GM12878 (cell line): ENCODE measurements at regions not wholly inside any gene's neighbourhood (a gene's known extent, or its start where the extent isn't known, plus 50 kb on each side); places are given as distances from the start of the nearest gene placed in this dataset.

ENCODE experiments used
- ATAC-seq: fragments of 200-7000 bp; cut with Tn5 transposase; 3 replicates; pipeline ENCODE4 v1.9.1; 2020; ENCODE audit warnings: mild to moderate bottlenecking, moderate library complexity
- BruUV-seq: library from RNA; stranded (reverse); fragments of 400-500 nt; replicated peaks from 2 replicates; lab custom pipeline; 2021; lab: Mats Ljungman, UMichigan
- CTCF ChIA-PET: fragments of 300-600 bp; sonication (Branson Sonifier 250); formaldehyde crosslinking; extraction: SDS; loops from one replicate; lab custom pipeline; 2021; ENCODE audit warnings: inconsistent platforms; lab: Yijun Ruan, JAX
- POLR2A ChIA-PET: fragments of 350-600 bp; formaldehyde crosslinking; extraction: SDS; loops from one replicate; lab custom pipeline; 2021; ENCODE audit warnings: inconsistent platforms; lab: Charles Lee
- RAD21 ChIA-PET: fragments of 300-600 bp; sonication (Branson Sonifier 250); formaldehyde crosslinking; loops from one replicate; lab custom pipeline; 2023; ENCODE audit warnings: antibody characterized with exemption; ENCODE audit not compliant: unreplicated experiment; lab: Charles Lee
- SMC1A ChIA-PET: fragments of 300-600 bp; sonication (Branson Sonifier 250); formaldehyde crosslinking; loops from one replicate; lab custom pipeline; 2023; ENCODE audit not compliant: unreplicated experiment, uncharacterized antibody; lab: Charles Lee
- DNase-seq: peaks from one replicate; pipeline ENCODE4 v3.0.0-alpha.2; 2011; ENCODE audit warnings: low read depth, low spot score
- FAIRE-seq: peaks from 3 replicates; lab custom pipeline; 2011; peaks lifted over from hg19 to GRCh38; lab: Jason Lieb, UNC
- H2AFZ ChIP-seq: 2 replicates; pipeline ENCODE4 v1.6.0; 2011; ENCODE audit warnings: low read depth, low read length, control low read depth; ENCODE audit not compliant: control insufficient read depth
- H3K27ac ChIP-seq: 2 replicates; pipeline ENCODE4 v1.5.1; 2011; ENCODE audit warnings: control low read depth; ENCODE audit not compliant: control insufficient read depth, insufficient read depth
- H3K27me3 ChIP-seq, 2 experiments: replicated peaks in 1 of 2; 2 replicates each; pipeline versions ENCODE4 v1.6.0 to v1.6.1; 2011; ENCODE audit warnings: low read length in 1 of 2; ENCODE audit not compliant: control insufficient read depth in 2 of 2, insufficient read depth in 2 of 2
- H3K36me3 ChIP-seq, 2 experiments: 2 replicates each; pipeline ENCODE4 v1.5.1; 2011; ENCODE audit warnings: low read length in 1 of 2; ENCODE audit not compliant: control insufficient read depth in 2 of 2, insufficient read depth in 2 of 2
- H3K4me1 ChIP-seq: 2 replicates; pipeline ENCODE4 v1.6.1; 2011; ENCODE audit warnings: mild to moderate bottlenecking, low read length, moderate library complexity, mixed read lengths; ENCODE audit not compliant: control insufficient read depth, insufficient read depth
- H3K4me2 ChIP-seq: 2 replicates; pipeline ENCODE4 v1.6.0; 2011; ENCODE audit warnings: control low read depth; ENCODE audit not compliant: control insufficient read depth, insufficient read depth
- H3K4me3 ChIP-seq: fragments of 200-600 bp; sonication (generic); 2 replicates; pipeline ENCODE4 v1.5.1; 2016
- H3K79me2 ChIP-seq: 2 replicates; pipeline ENCODE4 v1.6.0; 2011; ENCODE audit warnings: low read length; ENCODE audit not compliant: control insufficient read depth, insufficient read depth
- H3K9ac ChIP-seq: 2 replicates; pipeline ENCODE4 v1.8.0; 2011; ENCODE audit warnings: low read length, control low read depth, mixed read lengths; ENCODE audit not compliant: control insufficient read depth, insufficient read depth
- H3K9me3 ChIP-seq: replicated peaks from 3 replicates; pipeline ENCODE4 v1.5.1; 2011; ENCODE audit warnings: mild to moderate bottlenecking, low read length; ENCODE audit not compliant: control insufficient read depth, insufficient read depth
- H4K20me1 ChIP-seq: 2 replicates; pipeline ENCODE4 v1.6.0; 2011; ENCODE audit not compliant: control insufficient read depth, insufficient read depth
- ATF7 ChIP-seq: fragments of 450-650 bp; IDR thresholded peaks from 2 replicates; pipeline ENCODE4 v1.6.1; 2016; ENCODE audit warnings: low read depth, mild to moderate bottlenecking
- CEBPB ChIP-seq, 2 experiments: fragments of 150-350 bp in 1 of 2; IDR thresholded peaks; 2 replicates each; pipeline ENCODE4 v1.6.1; 2012 to 2014; ENCODE audit warnings: low read depth in 2 of 2, low read length in 2 of 2, borderline replicate concordance in 1 of 2, inconsistent platforms in 1 of 2
- EED ChIP-seq: sonication (generic); IDR thresholded peaks from 2 replicates; pipeline ENCODE4 v1.6.1; 2016; ENCODE audit warnings: antibody characterized with exemption, low read depth
- HDAC2 ChIP-seq: fragments of 200-600 bp; sonication (generic); IDR thresholded peaks from 2 replicates; pipeline ENCODE4 v1.6.1; 2017
- MYB ChIP-seq: fragments of 150-350 bp; IDR thresholded peaks from 2 replicates; pipeline ENCODE4 v1.6.1; 2014; ENCODE audit warnings: mild to moderate bottlenecking, low read depth, low read length, borderline replicate concordance
- NRF1 ChIP-seq: conservative IDR thresholded peaks from 2 replicates; pipeline ENCODE4 v1.6.1; 2011; ENCODE audit warnings: mild to moderate bottlenecking, low read depth, low read length, improper control_type of control experiment
- RFX5 ChIP-seq: IDR thresholded peaks from 2 replicates; pipeline ENCODE4 v1.6.1; 2011; ENCODE audit warnings: low read depth, low read length, improper control_type of control experiment
- SIX5 ChIP-seq: IDR thresholded peaks from 2 replicates; pipeline ENCODE4 v1.6.1; 2011; ENCODE audit warnings: mild to moderate bottlenecking, low read depth, low read length, moderate library complexity; ENCODE audit not compliant: severe bottlenecking
- SMARCA5 ChIP-seq: fragments of 450-650 bp; IDR thresholded peaks from 2 replicates; pipeline ENCODE4 v1.6.1; 2017; ENCODE audit warnings: mild to moderate bottlenecking
- WGBS: methylation state at CpG from one replicate; pipeline ENCODE4 v1.1.6; 2016; ENCODE audit warnings: low lambda C conversion rate; ENCODE audit not compliant: insufficient replicate concordance, insufficient coverage; ENCODE audit errors: missing lambda C conversion rate; 5-methylcytosine and 5-hydroxymethylcytosine counted together
- in situ Hi-C: fragments of 300-500 bp; cut with MboI; formaldehyde crosslinking; loops from 9 replicates; pipeline ENCODE4 v1.14.3; 2018; ENCODE audit warnings: mixed read lengths
- intact Hi-C: fragments of 100-400 bp; cut with micrococcal nuclease; formaldehyde crosslinking; loops from one replicate; pipeline ENCODE4 v1.14.2; 2022; ENCODE audit not compliant: unreplicated experiment
- TF ChIP-seq, protein P1 (sequence below): IDR thresholded peaks from 2 replicates; pipeline ENCODE4 v1.6.1; 2011; ENCODE audit warnings: mild to moderate bottlenecking, low read depth, low read length, moderate library complexity; ENCODE audit not compliant: insufficient replicate concordance
- TF ChIP-seq, protein P2 (sequence below): fragments of 450-650 bp; IDR thresholded peaks from 2 replicates; pipeline ENCODE4 v1.6.1; 2018; ENCODE audit warnings: borderline replicate concordance, mild to moderate bottlenecking; ENCODE audit not compliant: partially characterized antibody
- TF ChIP-seq, protein P3 (sequence below): fragments of 450-650 bp; IDR thresholded peaks from 2 replicates; pipeline ENCODE4 v1.6.1; 2016; ENCODE audit warnings: mild to moderate bottlenecking

DNA sequence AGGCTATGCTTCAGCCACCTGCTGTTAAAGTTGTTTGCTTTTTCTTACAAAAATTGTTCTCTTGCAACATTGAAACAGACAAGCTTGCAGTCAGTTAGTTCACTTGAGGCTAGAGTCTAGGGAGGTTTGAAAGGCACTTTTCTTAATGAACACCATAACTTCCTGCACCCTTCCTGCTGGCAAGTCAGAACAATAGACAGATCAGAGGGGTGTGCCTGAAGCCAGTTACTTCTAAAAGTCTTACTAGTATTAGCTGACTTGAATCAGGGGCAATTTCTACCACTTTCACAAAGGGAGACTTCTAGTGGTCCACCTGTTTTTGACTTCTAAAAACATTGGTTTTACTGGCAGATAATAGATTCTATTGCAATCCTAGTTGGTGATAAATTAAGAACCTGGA is 367.4 kb upstream of the CDH20 start:
- no TSS peak for BruUV-seq
- Histone ChIP-seq H3K9ac (no peak overlapping the region), H3K79me2 (no peaks in the 10 kb centered on the region), H3K27me3 (no peaks in the 10 kb centered on the region), H3K36me3 (no peaks in the 10 kb centered on the region), H3K27ac (no peak overlapping the region), H2AFZ (no peak overlapping the region), H3K9me3 (no peaks in the 10 kb centered on the region), H3K4me1 (no peaks in the 10 kb centered on the region), H4K20me1 (no peaks in the 10 kb centered on the region), H3K4me2 (no peak overlapping the region), H3K4me3 (no peak overlapping the region)
- intact Hi-C loops = no loop called here
- ChIA-PET POLR2A (no interaction called here), RAD21 (no interaction called here), SMC1A (no interaction called here), CTCF (no interaction called here)
- FAIRE-seq (no peak), ATAC-seq (no peak), DNase-seq (no peak)
- TF ChIP-seq ATF7 = no peak
- in situ Hi-C loops = no loop called here

DNA sequence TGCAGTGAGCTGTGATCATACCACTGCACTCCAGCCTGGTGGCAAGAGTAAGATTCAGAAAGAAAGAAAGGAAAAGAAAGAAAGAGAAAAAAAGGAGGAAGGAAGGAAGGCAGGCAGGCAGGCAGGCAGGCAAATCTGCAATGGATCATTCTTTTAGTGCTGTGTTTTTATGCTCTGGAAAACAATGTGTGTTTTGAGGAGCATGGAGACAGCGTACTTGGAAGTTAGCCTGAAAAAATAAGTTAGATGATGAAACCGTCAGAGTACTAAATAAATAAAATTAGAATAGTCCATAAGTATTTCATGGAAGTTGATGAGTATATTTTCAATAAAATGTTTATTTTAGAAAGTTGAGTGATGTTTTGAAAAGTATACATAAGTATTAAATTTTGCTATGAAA is 366.4 kb upstream of the CDH20 start:
- RAD21 ChIA-PET = no interaction called here
- in situ Hi-C loops = no loop called here
- TF ChIP-seq, protein P1, sequence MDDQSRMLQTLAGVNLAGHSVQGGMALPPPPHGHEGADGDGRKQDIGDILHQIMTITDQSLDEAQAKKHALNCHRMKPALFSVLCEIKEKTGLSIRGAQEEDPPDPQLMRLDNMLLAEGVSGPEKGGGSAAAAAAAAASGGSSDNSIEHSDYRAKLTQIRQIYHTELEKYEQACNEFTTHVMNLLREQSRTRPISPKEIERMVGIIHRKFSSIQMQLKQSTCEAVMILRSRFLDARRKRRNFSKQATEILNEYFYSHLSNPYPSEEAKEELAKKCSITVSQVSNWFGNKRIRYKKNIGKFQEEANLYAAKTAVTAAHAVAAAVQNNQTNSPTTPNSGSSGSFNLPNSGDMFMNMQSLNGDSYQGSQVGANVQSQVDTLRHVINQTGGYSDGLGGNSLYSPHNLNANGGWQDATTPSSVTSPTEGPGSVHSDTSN = no peak
- TF ChIP-seq, protein P2, sequence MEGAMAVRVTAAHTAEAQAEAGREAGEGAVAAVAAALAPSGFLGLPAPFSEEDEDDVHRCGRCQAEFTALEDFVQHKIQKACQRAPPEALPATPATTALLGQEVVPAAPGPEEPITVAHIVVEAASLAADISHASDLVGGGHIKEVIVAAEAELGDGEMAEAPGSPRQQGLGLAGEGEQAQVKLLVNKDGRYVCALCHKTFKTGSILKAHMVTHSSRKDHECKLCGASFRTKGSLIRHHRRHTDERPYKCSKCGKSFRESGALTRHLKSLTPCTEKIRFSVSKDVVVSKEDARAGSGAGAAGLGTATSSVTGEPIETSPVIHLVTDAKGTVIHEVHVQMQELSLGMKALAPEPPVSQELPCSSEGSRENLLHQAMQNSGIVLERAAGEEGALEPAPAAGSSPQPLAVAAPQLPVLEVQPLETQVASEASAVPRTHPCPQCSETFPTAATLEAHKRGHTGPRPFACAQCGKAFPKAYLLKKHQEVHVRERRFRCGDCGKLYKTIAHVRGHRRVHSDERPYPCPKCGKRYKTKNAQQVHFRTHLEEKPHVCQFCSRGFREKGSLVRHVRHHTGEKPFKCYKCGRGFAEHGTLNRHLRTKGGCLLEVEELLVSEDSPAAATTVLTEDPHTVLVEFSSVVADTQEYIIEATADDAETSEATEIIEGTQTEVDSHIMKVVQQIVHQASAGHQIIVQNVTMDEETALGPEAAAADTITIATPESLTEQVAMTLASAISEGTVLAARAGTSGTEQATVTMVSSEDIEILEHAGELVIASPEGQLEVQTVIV = no peak
- TF ChIP-seq ATF7 (no peak), RFX5 (no peak), SMARCA5 (no peak), EED (no peak), NRF1 (no peak), SIX5 (no peak), CEBPB (IDR thresholded peaks at IDR 0.05; ENCODE audit: borderline replicate concordance in 1 of 2, low read depth in 2 of 2, low read length in 2 of 2) (no peak), HDAC2 (no peak), MYB (no peak)
- TF ChIP-seq, protein P3, sequence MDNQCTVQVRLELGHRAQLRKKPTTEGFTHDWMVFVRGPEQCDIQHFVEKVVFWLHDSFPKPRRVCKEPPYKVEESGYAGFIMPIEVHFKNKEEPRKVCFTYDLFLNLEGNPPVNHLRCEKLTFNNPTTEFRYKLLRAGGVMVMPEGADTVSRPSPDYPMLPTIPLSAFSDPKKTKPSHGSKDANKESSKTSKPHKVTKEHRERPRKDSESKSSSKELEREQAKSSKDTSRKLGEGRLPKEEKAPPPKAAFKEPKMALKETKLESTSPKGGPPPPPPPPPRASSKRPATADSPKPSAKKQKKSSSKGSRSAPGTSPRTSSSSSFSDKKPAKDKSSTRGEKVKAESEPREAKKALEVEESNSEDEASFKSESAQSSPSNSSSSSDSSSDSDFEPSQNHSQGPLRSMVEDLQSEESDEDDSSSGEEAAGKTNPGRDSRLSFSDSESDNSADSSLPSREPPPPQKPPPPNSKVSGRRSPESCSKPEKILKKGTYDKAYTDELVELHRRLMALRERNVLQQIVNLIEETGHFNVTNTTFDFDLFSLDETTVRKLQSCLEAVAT = no peak
- TF ChIP-seq, all 136 proteins: peak for 0
- SMC1A ChIA-PET = no interaction called here
- Histone ChIP-seq H3K27ac (no peak overlapping the region), H3K27me3 (no peaks in the 10 kb centered on the region), H2AFZ (no peak overlapping the region), H3K4me2 (no peak overlapping the region), H3K4me1 (no peaks in the 10 kb centered on the region), H3K36me3 (no peaks in the 10 kb centered on the region), H3K9me3 (no peaks in the 10 kb centered on the region), H3K4me3 (no peak overlapping the region), H3K9ac (no peak overlapping the region), H3K79me2 (no peaks in the 10 kb centered on the region), H4K20me1 (no peaks in the 10 kb centered on the region)
- POLR2A ChIA-PET = no interaction called here
- DNase-seq (no peak), FAIRE-seq (no peak), ATAC-seq (no peak)
- CTCF ChIA-PET = no interaction called here
- 0% methylated on average over 2 of the region's 2 CpGs for WGBS
- no TSS peak for BruUV-seq
- intact Hi-C loops = no loop called here
